ENCODE measurements at regions not wholly inside any gene's neighbourhood (a gene's known extent, or its start where the extent isn't known, plus 50 kb on each side); places are given as distances from the start of the nearest gene placed in this dataset.

DNA sequence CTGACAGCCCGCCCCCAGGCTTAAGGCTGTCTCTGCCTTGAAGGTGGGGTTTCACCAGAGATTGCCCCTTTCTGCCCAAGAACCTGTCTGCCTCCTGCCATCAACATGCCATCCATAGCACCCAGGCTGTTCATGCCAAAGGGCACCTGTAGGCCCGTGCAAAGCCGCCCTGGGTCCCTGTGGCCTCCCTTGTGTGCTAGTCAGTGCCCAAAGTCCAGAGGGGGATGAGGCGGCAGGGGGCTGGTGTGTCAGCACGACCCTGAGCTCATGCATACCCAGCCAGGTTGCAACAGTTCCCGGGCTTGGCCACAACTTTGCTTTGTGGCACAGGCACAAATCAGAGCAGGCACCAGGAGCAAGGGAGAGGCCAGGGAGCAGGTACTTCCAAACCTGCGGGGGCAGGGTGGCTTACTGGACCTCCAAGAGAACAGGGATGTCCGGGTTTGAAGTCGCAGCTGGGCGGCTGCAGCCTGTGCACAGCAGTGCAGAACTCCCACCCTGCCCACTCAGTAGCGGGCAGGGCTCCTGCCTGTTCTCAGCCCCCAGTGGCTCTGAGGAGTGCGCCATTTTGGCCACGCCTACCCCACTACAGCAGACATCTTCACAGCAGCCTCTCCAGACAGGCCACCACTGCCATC, 671.1 kb upstream of the GRM3 start:
- TF ChIP-seq CTCF (IDR thresholded peaks at IDR 0.05) (no peak), ZFX (IDR thresholded peaks at IDR 0.05; ENCODE audit: borderline replicate concordance) (no peak)
